GM19023 (cell line): ENCODE measurements at regions not wholly inside any gene's neighbourhood (a gene's known extent, or its start where the extent isn't known, plus 50 kb on each side); places are given as distances from the start of the nearest gene placed in this dataset.

Experiments
- ATAC-seq: cut with Tn5 transposase; IDR thresholded peaks from one replicate; pipeline ENCODE4 v1.9.1; 2021; ENCODE audit warnings: mild to moderate bottlenecking, moderate library complexity; ENCODE audit not compliant: unreplicated experiment

GRCh38 chr11:80240245-80240644 lies 799.4 kb upstream of the TENM4 start:
- ATAC-seq: no peak

DNA sequence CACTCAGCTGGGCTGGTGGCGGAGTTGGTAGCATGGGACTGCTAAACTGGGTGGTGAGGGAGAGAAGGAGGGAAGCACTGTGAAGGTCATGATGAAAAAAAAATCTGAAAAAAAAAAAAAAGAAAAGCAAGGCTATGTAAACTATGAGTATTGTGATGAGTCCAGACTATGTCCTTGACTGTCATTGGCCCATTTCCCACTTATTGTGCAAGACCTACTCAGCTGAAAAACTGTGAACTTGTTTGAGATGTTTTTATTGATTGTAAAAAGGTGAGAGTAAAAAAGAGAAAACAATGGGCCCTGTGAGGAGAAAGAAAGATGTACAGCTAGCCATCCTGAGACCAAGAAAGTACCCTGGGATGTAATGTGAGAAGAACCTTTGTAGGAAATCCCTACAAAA lies 798.4 kb upstream of the TENM4 start:
- ATAC-seq: no peak

DNA sequence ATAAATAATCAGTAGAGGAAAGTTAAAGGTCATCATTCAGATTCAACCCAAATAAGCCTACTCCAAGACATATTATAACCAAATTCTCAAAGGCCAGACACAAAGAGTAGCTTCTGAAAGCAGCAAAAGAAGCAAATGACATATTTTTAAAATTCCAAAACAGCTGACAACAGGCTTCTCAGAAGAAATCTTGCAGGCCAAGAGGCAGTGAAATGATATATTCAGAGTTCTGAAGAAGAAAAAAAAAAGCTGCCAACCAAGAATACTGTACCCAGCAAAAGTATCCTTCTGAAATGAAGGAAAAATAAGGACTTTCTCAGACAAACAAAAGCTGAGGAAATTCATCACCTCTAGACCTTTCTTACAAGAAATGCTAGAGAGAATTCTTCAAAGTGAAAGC lies 787.1 kb upstream of the TENM4 start:
- ATAC-seq: no peak

GRCh38 chr11:80214413-80214812 lies 773.6 kb upstream of the TENM4 start:
- no peak for ATAC-seq

GRCh38 chr11:80211673-80212072 lies 770.8 kb upstream of the TENM4 start:
- no peak for ATAC-seq

- ATAC-seq: no peak
Measured at GRCh38 chr11:80204021-80204420, 763.2 kb upstream of the TENM4 start.

DNA sequence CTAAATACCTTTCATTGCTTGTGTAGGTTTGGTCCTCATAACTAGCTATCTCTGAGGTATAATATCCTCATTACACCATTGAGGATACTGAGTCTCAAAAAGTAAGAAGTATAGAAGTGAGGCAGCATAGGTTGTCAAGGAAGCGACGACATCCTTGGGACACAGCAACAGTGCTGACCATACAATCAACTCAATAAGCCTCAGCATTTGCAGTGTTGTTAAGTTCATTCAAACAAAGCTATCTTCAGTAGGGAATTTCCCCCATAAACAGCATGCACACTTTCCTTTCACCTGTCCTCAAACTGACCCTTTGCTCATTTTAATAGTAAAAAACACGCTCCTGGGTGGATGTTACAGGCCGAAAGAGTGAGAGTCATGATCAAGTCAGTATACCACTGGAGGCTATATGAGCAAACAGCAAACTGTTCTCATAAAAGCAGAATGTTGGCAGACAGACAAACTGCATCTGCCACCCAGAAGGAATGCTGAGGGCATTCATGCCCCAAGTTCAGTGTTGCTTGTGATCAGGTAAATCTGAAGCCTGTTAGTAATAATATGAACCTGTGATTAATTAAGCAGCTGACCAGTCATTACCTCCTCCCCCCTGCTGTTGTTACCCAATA lies 756.2 kb upstream of the TENM4 start:
- no peak for ATAC-seq

GRCh38 chr11:80196041-80196440 lies 755.2 kb upstream of the TENM4 start:
- no peak for ATAC-seq

DNA sequence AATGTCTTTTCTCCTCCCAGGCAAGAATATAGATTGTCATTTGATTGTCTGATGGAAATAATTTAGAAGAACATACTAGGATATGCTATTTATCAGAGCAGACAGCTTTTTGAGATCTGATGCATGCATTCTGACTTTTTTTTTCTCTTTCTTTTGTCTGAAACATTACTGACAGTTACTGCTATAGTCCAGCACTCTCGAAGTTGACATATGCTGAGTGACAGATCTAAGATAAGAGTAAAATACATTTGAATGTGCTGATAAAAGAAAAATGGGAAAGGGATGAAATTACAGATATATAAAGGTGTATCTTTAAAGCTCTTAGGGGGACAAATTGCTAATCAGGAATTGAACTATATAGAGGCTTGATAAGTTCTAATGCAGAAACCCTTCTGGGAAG lies 753.8 kb upstream of the TENM4 start:
- ATAC-seq: no peak

- ATAC-seq: no peak
Measured at GRCh38 chr11:80194016-80194415, 753.2 kb upstream of the TENM4 start.

DNA sequence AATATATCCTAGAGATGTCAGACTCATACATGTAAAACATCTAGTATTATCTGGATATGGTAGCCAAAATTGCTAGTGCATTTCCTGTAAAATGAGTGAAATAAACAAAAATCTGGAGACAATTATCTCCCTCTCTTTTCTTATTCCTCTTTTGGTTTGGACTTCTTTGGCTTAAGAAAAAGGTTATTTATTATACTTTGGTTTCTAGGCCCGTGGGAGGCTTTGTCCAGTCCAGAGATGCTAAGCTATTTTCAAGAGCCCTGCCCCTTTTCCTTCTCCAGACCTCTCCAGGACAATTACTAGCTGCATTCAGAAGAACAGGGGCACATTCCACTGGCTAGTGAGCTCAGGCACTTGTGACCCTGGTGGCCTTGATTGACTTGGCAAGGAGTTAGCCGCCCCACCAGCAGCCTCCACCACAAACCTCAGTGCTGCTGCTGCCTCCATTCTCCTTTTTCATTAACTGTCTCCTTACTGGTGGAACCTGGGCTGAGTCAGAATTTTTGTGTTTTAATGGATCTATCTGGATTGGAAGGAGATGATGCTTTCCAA lies 747.3 kb upstream of the TENM4 start:
- no peak for ATAC-seq

GRCh38 chr11:80186692-80187091 lies 745.9 kb upstream of the TENM4 start:
- no peak for ATAC-seq

GRCh38 chr11:80182901-80183300 lies 742.1 kb upstream of the TENM4 start:
- ATAC-seq: no peak

DNA sequence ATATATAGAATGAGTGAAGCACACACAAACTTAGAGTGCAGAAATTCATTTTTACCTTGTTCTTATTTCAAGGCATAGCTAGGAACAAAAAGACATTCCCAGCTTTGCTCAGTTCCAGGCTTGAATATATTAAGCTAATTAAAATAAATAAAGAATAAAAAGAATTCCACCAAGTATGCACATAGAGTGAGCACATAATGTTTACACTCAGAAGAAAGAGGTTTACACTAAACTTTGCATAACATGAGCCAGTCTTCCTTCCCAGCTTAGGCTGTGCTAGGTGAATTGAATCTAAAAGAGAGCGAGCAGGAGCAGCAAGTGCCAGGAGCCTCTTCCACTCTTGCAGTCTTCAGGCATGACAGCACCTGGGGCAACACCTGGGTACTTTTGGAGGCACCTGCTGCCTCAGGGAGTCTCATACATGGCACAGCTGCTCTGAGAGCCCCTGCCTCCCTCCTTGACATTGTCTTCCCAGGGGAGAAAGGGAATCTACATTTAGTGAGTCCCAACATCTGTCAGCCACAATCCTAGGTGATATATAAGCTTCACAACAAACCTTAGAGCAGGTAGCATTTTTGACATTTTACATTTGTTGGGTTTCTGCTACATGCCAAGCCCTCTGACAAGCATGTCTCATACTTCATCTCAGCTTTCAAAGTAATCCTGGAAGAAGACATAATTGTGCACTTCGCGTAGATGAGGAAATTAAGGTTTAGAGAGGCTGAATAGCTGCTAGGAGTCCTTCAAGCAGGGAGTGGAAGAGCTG lies 732.7 kb upstream of the TENM4 start:
- ATAC-seq: no peak

GRCh38 chr11:80168796-80169195 lies 728.0 kb upstream of the TENM4 start:
- no peak for ATAC-seq

- no peak for ATAC-seq
Measured at GRCh38 chr11:80167766-80168165, 726.9 kb upstream of the TENM4 start.

GRCh38 chr11:80165744-80166143 lies 724.9 kb upstream of the TENM4 start:
- no peak for ATAC-seq

- ATAC-seq: no peak
Measured at GRCh38 chr11:80163441-80163840, 722.6 kb upstream of the TENM4 start.

DNA sequence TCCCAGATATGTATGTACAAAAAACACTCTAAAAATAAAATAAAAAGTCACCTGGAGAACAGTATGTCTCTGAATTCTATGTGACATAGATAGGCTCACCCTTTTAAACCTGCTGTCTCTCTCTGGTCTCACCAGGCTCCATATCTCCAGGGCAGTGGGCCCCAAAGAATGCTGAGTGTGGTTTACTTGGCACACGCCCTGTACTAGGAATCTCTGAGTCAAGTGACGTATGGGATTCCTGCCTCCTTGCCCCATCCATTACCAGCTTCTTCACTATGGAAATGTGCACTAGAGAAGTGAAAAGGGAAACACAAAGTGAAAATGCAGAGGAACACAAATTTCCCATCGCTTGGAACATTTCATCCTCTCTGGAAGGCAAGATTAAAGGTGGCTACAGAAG lies 722.2 kb upstream of the TENM4 start:
- ATAC-seq: no peak

DNA sequence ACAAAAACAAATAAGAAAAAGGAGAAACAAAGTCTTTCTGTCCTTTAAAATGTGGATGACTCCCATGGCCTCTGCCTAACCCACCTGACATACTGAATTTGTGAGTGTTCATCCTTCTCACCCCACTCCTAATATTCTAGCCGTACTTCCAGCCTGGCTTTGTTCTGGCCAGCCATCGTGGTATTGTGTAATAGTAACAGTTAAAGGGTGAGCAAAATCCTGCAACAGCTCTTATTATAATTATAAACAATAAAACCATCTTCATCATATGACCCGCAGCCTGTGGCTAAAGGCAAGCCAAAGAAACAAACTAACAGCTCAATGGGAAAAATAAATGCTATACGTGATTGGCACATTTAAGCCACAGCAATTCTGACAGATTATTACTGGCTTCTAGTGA lies 721.6 kb upstream of the TENM4 start:
- ATAC-seq: no peak

GRCh38 chr11:80157447-80157846 lies 716.6 kb upstream of the TENM4 start:
- no peak for ATAC-seq

- no peak for ATAC-seq
Measured at GRCh38 chr11:80156062-80156461, 715.2 kb upstream of the TENM4 start.
